Inferior parietal cortex (tissue), 1 donor: ENCODE measurements at regions not wholly inside any gene's neighbourhood (a gene's known extent, or its start where the extent isn't known, plus 50 kb on each side); places are given as distances from the start of the nearest gene placed in this dataset.

Experiments
- DNase-seq: peaks from one replicate; pipeline ENCODE4 v3.0.0-alpha.2; 2016; ENCODE audit errors: extremely low spot score

DNA sequence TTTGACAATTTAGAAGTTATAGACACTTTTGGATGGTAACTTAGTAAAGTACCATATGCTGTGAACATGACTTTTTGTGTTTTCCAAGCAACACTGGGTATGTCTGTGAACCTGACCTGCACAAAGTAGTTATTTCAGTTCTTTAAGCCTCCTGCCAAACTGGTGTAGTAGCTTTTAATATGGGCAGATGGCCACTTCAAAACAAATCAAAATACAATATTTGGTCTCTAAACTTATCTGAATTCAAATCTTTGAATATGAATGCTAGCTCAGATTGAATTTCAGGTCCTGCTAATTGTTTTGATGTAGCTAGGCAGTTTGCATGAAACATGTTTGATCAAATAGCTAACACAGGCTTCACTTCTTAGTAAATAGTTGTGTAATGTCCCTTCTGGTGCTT, 1176.7 kb upstream of the CDH9 start:
- no peak for DNase-seq

DNA sequence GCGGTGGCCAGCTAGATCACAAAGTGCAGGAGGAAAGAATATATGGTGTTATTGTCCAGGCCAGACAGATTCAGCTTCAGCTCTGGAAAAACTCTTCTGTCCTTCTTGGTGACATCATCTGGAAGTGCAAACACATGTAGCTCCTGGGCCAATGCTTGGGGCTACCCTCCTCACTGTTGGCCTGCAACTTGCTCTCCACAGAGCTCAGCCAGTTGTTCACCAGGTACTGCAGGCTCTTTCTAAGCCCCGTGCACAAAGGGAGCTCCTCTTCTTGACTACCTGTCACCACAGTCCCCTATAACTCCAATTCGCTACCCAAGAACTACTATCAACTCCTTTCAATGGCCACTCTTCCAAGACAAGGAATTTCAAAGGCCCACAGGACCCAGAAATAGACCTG, 1175.9 kb upstream of the CDH9 start:
- no peak for DNase-seq

DNA sequence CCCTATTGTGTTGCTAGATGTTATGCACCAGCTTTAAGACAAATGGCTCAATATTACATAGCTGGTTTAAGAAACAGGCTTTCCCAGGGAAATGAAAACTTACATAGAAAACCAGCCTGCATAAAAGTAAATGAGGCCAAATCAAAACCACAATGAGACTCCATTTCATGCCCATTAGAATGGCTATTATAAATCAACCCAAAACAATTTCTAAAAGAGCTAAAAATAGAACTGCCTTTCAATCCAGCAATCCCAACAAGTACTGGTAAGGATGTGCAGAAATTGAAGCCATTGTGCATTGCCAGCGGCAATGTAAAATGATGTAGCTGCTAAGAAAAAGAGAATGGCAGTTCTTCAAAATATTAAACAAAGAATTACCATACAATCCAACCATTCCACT, 1170.0 kb upstream of the CDH9 start:
- DNase-seq = no peak

DNA sequence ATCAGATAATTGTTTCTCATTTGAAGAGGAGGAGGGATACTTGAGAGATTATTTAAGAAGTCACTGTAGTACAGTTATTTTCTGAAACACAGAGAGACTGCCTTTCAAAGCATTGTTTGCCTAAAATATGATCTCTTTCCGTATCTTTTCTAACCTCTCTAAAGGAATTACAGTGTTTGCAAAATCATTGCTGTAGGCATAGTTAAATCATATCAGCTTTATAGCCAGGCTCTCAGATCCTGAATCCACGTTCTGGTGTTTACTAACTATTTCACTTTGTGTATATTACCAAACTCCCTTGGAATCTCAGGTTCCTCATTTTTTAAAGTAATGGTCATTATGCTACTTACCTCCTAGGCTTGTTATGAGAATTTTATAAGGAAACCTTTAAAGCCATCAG, 1151.6 kb upstream of the CDH9 start:
- no peak for DNase-seq

DNA sequence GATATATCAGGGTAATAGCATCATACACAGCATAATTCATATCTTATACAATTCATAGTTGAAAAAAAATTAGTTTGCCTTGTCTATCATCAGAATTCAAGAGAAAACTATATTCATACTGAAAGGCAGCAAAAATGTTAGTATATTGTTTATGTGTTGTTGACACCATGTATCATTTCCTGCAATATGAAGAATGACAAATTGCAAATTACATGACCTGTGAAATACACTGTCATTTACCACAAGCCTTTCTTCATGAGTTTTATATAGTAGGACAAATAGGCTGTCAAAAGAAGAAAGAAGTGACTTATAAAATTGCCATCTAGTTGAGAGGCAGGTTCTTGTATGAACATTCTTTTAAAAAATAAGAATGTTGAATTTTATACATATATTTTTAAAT, 1136.3 kb upstream of the CDH9 start:
- no peak for DNase-seq

DNA sequence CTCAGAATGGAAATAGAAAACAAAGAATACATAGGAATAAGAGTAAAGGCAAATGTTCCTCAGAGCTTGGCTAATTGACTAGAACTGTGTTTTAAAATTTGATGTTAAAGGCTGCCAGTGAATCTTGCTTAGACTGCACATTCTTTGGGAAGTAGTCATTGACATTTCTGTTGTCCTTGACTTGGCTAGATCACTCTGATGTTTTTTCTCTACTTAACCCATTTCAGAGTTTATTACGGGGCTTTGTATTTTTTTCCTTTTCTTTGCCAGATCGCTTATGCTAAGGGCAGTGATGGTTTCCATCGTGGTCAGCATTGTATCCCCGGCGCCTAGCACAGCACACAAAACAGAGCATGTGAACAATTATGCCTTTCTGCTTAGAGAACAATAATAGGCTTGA, 1126.7 kb upstream of the CDH9 start:
- DNase-seq = peak; percentile 12

DNA sequence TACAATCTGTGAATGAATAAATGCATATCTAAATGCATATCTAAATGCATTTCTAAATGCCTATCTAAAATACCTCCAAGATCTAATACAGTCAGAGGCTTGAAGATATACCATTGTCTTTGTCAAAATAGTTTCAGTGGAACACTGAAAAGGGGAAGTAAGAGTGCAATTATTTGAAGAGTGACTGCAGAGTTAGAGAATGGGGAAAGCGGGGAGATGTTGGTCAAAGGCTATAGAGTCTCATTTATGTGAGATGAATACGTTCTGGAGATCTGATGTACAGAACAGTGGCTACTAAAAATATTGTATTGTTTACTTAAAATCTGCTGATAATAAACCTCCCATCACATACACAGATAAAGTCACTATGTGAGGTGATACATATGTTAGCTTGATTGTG, 1126.2 kb upstream of the CDH9 start:
- no peak for DNase-seq

DNA sequence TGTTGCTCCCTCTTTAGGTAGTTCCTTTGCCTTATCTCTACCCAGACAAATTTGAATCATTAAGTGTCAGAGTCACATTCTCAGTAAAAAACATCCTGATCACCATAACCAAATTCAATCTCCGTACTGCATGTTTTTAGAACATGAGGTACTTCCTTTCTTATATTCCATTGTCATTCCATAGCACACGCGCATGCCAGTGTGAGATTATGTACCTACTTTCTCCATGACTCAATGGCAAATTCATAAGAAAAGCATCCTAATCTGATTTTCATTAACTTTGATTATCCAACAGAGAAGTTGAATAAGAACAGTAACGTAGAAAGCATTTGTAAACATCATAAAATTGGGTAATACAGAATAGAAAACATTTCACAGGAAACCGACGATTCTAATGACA, 1118.6 kb upstream of the CDH9 start:
- no peak for DNase-seq

DNA sequence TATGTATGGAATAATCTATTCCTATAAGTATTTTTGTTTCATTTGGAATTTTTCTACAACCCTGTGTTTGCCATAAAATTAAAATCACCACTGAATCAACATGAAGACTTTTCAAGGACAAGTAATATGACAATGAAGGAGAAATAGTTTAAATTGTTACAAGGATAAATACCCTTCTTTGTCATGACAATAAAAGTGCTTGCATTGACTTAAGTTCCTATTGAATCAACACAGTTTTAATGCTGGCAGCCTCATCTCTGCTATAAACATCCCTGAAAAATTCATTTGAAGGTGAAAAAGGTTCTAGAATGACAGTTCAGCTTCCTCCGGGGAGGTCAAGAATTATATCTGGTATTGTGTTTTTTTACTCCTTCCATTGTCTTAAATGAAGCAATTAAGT, 1105.1 kb upstream of the CDH9 start:
- DNase-seq = no peak

DNA sequence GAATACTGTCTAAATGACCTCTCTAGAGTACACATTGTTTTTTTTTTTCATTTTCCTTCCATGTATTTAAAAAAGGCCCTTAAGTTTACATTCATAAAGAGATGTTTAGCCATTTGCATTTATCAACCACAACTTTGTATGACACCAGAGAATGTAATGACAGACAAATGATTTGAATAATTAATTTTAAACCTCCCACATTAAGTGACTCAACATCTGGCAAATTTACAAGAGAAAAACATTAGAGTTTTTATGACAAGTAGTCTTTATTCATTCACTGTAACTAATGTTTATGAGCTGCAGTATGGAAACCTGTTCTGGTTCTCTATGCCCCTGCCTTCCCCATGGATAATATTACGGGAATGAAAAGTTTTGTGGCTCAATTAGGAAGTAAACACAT, 1093.8 kb upstream of the CDH9 start:
- DNase-seq = no peak

DNA sequence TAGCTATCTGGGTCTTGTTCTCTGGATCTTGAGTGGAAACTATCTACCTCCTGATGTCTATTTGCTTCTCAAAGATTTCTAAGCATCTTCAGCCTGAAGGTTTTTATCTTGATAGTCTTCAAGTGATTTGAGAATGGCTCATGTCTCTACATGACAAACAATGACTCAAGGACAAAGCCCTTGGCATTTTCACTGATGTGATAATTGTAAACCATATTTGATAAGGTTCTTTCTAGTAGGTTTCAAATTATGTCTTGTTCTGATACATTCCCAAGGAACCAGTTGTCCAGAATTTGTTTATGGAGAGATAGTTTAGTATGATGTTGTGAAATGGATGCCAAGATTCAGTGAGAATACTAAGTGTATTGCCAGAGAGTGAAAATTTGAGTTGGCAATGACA, 1079.3 kb upstream of the CDH9 start:
- DNase-seq = no peak

DNA sequence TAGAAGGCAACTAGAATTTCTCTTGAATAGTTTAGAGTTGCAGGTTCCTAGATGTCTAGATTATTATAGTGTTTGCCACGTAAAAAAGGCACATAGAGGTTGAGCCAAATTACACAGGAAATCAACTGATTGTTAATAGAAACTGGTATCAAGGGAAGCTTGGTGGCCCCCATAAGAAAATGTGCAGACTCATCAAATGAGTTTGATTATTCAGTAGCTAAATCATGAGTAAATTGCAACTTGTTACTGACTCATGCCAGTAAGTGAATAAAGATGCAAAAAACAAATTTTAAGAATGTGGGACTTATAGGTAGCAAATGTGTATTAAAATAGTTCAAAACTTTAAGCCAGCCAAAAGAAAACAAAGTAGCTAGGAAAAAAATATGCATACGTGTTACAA, 1078.9 kb upstream of the CDH9 start:
- no peak for DNase-seq

DNA sequence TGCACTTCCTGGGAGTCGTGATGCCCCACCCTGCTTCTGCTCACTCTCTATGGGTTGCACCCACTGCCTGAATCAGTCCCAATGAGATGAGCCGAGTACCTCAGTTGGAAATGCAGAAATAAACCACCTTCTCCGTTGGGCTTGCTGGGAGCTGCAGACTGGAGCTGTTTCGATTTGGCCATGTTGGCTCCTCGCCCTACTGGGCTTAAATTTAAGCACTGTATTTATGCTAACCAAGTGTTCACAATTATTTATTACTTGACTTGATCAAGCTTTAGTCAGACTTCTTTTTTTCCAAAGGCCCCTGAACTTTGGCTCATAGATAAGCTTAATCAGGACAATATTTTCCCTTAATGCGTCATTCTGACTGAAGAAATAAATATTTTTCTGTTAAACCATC, 1072.4 kb upstream of the CDH9 start:
- no peak for DNase-seq

DNA sequence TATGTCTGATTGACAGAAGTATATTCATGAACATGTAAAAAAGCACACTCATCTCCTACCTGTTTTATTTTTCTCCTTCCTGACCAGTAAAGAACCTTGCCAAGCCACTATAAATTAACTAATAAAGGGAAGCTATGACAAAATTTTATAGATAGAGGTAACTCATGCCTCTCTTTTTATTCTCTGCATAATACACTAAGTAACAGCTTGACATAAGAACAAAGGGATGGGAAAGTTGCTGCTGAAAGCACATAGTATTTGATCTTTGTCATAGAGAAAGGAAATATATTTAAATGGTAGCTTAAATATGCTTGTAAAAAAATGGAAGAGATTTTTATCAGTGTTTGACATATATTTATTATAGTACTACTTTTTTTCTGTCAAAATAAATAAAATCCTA, 1065.7 kb upstream of the CDH9 start:
- DNase-seq = no peak

DNA sequence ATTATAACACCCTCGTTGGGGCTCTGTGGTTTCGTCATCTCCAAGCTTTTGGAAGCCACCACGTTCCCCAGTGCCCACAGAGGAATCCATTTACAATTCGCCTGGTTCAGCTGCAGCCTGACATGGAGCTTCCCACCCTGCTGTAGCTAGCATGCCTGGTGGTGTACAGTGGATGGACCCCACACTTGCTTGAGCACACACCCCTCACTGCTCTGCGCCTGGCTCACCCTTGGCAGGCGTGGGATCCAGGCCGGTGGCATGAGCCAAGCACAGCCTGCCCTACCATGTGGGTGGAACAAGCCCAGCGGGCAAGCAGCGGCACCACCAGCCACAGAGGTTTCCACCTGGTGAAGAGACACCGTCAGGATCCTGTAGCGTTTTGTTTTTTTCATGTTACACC, 1045.7 kb upstream of the CDH9 start:
- DNase-seq = no peak

DNA sequence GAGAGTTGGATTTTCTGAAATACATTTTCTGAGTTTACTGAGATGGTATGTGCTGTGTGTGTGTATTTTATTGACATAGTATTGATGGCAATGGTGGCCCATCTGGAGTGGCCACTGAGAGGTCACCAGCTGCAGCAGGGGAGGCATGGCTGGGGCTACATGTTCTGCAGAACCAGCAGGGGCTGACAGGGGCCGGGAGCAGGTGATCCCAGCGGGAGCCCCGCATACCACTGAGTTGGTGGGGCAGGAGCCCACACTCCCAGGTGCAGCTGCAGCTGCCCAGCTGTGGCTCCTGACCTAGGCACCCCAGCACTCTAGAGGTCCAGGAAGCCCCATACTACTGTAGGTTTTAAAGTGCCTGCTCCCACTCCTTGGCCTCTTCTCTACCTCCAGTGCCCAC, 1044.2 kb upstream of the CDH9 start:
- no peak for DNase-seq

DNA sequence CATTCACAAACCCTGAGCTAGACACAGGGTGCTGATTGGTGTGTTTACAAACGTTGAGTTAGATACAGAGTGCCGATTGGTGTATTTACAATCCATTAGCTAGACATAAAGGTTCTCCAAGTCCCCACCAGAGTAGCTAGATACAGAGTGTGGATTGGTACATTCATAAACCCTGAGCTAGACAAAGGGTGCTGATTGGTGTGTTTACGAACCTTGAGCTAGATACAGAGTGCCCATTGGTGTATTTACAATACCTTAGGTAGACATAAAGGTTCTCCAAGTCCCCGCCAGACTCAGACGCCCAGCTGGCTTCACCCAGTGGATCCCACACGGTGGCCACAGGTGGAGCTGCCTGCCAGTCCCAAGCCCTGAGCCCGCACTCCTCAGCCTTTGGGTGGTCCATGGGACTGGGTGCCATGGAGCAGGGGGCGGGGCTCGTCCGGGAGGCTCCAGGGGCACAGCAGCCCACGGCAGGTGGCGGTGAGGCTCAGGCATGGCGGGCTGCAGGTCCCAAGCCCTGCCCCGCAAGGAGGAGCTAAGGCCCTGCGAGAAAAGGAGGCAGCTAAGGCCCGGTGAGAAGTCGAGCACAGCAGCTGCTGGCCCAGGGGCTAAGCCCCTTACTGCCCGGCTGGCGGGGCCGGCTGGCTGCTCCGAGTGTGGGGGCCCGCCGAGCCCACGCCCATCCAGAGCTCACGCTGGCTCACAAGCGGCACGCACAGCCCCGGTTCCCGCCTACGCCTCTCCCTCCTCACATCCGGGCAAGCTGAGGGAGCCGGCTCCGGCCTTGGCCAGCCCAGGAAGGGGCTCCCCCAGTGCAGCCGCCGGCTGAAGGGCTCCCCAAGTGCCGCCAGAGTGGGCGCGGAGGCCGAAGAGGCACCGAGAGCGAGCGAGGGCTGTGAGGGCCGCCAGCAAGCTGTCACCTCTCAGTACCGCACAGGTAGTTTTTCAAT, 1039.2 kb upstream of the CDH9 start:
- DNase-seq = no peak

DNA sequence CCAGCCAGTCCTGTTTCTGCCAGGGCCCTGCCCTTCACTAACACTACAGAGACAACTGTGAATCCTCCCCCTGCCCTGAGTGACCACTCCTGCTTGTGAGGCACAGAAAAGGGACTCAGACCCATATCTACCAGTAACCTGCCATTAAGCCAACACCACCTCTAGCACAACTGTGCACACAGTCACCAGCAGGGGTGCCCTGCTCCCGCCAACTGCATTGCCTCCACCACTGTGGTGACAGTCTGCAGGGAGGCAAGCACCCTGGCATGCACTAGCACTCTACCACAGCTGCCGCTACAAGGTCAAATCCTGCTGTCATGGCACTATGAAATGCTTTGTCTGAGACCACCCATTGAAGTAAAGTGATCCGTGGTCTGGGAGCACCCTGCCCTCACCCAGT, 1028.5 kb upstream of the CDH9 start:
- no peak for DNase-seq

DNA sequence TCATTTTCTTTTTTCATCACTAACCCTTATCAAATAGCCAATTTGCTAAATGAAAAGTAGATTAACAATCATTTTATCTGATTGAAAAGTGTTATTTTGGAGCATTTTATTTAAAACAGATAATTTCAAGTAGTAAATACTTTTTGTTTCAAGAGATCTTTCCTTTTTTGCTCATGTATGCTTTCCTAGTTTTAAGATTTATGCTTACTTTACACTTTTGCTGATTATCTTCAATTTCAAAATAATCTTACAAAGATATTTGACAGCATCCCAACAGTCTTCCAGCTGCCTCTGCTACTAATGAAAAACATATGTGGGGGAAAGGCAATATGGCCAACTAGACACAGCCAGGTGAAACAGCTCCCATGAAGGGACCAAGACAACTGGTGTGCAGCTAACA, 1027.3 kb upstream of the CDH9 start:
- DNase-seq = no peak

DNA sequence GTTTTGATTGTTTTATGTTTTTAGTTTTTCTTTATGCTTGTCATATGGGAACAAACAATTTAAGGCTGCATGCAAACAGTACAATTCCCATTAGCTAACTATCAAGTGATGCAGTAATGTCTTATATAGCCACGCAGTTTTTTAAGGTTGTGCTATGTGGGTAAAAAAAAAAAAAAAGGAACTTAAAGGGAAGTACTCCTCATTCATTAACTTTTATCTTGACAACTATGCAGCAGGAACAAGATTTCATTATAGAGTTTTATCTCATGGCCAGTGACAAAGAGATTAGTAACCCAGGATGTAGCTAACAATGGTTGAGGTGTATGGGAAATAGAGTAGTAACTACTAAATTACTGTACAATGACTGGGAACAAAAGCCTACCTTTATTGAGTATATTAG, 1008.2 kb upstream of the CDH9 start:
- DNase-seq = no peak

DNA sequence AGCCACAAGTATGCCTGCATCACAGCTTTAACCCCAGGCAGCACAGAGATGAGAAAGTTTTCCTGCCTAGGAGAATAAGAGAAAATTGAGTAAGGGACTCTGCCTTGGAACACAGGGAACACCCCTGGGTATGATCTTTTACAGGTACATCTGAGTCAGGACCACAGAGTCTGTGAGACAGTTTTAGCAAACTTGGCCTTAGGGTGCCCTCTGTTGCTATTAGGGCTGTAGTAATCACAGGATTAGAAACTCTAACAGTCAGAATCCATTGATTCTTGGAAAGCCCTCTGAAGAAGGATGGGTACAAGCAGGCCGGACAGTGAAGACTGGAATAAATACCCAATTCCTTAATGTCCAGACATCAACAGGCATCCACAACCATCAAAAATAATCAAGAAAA, 989.5 kb upstream of the CDH9 start:
- DNase-seq = no peak

DNA sequence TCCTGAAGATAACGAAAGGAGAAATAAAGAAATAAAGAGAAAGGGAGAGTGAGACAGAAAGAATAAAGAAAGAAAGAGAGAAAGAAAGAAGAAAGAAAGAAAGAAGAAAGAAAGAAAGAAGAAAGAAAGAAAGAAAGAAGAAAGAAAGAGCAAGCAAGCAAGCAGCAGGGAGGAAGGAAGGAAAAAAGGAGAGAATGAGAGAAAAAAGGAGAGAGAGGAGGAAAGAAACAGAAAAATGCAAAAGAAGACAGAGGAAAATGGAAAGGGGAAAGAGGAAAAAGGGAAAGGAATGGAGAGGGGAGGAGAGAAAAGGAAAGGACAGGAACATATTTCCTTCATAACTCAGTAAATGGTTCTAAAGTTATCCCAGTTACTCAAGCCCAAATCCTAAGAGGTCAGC, 978.8 kb upstream of the CDH9 start:
- DNase-seq = no peak

DNA sequence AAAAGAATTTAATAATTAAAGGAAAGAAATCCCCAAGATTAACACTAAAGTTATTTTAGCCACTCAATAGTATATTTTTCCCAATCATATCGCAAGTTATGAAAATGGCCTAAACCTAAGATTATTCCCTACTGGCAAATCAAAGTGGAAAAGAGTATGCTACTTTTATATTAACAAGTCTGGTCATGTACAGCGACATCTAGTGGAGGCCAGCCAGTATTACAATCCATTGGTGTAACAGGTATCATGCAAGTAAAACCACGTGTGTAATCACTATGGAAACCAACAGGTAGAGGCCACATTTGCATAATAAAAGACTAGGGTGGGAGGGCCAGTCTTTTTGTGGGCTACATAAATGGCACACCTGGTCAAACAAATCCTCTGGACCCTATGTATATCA, 976.4 kb upstream of the CDH9 start:
- no peak for DNase-seq

DNA sequence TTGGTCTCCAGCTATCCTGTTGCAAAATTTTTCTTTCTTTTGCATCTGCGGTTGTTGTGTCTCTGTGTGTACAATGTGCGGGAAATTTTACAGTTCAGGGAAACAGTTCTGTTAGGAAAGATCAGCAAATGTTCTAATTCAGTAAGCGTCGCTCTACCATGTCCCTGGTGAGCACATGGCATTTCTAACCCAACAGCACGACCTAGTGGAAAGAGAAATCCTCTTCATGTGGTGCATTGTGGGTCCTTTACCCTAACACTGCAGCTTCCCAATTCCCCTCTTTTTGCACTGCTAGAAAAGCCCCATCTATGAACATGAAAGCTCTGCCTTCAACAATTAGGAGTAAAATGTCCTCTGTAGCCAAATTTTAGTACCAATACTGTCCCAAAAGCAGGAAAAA, 974.2 kb upstream of the CDH9 start:
- DNase-seq = no peak
